SK-N-SH (cell line): ENCODE measurements at regions not wholly inside any gene's neighbourhood (a gene's known extent, or its start where the extent isn't known, plus 50 kb on each side); places are given as distances from the start of the nearest gene placed in this dataset.

Experiments
- MXI1 ChIP-seq: IDR thresholded peaks from 2 replicates; pipeline ENCODE4 v1.6.1; 2012; ENCODE audit warnings: mild to moderate bottlenecking, low read depth, low read length, improper control_type of control experiment
- POLR2AphosphoS5 ChIP-seq: IDR thresholded peaks from 2 replicates; pipeline ENCODE4 v1.6.1; 2012; ENCODE audit warnings: low read depth, low read length
- RAD21 ChIP-seq: IDR thresholded peaks from 2 replicates; pipeline ENCODE4 v1.6.1; 2012; ENCODE audit warnings: mild to moderate bottlenecking, low read length
- RXRA ChIP-seq: IDR thresholded peaks from 2 replicates; pipeline ENCODE4 v1.4.0; 2012; ENCODE audit warnings: low read depth, mild to moderate bottlenecking, borderline replicate concordance
- USF2 ChIP-seq: fragments of 150-350 bp; IDR thresholded peaks from 2 replicates; pipeline ENCODE4 v1.6.1; 2017; ENCODE audit warnings: antibody characterized with exemption, low read length, low read depth, borderline replicate concordance
- YY1 ChIP-seq: IDR thresholded peaks from 2 replicates; pipeline ENCODE4 v1.4.0; 2012; ENCODE audit warnings: low read depth, mild to moderate bottlenecking
- TF ChIP-seq, protein P1 (sequence below): fragments of 200-600 bp; sonication (generic); IDR thresholded peaks from 2 replicates; pipeline ENCODE4 v1.6.1; 2017; ENCODE audit warnings: antibody characterized with exemption, mild to moderate bottlenecking, moderate library complexity
- TF ChIP-seq, protein P2 (sequence below): IDR thresholded peaks from 2 replicates; pipeline ENCODE4 v1.6.1; 2012; ENCODE audit warnings: mild to moderate bottlenecking, low read depth, low read length, moderate library complexity

DNA sequence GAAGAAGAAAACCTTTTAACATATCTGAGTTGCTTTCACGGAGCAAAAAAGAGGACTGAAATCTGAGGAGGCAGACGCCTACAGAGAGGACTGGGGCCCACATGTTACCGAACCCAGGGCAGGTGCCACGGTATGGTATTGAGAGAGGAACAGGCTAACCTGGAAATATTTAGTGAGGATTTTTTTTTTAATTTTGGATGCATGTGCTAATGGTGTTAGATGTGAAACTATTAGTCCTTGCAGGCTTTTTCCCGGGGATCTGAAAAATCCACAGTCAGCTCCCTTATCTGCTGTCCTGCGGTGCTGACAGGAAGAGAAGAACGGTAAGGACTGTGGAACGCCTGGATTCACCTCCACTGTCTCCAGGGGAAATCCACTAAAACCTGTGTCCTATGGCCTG, 819.7 kb downstream of the TMEM121 start:
- no peak for TF ChIP-seq POLR2AphosphoS5
- TF ChIP-seq RAD21, result no peak
- no peak for TF ChIP-seq YY1
- TF ChIP-seq MXI1, result no peak
- TF ChIP-seq, protein P1, sequence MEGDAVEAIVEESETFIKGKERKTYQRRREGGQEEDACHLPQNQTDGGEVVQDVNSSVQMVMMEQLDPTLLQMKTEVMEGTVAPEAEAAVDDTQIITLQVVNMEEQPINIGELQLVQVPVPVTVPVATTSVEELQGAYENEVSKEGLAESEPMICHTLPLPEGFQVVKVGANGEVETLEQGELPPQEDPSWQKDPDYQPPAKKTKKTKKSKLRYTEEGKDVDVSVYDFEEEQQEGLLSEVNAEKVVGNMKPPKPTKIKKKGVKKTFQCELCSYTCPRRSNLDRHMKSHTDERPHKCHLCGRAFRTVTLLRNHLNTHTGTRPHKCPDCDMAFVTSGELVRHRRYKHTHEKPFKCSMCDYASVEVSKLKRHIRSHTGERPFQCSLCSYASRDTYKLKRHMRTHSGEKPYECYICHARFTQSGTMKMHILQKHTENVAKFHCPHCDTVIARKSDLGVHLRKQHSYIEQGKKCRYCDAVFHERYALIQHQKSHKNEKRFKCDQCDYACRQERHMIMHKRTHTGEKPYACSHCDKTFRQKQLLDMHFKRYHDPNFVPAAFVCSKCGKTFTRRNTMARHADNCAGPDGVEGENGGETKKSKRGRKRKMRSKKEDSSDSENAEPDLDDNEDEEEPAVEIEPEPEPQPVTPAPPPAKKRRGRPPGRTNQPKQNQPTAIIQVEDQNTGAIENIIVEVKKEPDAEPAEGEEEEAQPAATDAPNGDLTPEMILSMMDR, result no peak
- TF ChIP-seq RXRA, result no peak
- TF ChIP-seq USF2, result no peak
- TF ChIP-seq, protein P2, sequence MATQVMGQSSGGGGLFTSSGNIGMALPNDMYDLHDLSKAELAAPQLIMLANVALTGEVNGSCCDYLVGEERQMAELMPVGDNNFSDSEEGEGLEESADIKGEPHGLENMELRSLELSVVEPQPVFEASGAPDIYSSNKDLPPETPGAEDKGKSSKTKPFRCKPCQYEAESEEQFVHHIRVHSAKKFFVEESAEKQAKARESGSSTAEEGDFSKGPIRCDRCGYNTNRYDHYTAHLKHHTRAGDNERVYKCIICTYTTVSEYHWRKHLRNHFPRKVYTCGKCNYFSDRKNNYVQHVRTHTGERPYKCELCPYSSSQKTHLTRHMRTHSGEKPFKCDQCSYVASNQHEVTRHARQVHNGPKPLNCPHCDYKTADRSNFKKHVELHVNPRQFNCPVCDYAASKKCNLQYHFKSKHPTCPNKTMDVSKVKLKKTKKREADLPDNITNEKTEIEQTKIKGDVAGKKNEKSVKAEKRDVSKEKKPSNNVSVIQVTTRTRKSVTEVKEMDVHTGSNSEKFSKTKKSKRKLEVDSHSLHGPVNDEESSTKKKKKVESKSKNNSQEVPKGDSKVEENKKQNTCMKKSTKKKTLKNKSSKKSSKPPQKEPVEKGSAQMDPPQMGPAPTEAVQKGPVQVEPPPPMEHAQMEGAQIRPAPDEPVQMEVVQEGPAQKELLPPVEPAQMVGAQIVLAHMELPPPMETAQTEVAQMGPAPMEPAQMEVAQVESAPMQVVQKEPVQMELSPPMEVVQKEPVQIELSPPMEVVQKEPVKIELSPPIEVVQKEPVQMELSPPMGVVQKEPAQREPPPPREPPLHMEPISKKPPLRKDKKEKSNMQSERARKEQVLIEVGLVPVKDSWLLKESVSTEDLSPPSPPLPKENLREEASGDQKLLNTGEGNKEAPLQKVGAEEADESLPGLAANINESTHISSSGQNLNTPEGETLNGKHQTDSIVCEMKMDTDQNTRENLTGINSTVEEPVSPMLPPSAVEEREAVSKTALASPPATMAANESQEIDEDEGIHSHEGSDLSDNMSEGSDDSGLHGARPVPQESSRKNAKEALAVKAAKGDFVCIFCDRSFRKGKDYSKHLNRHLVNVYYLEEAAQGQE, result no peak
